A549 (cell line): ENCODE measurements at regions not wholly inside any gene's neighbourhood (a gene's known extent, or its start where the extent isn't known, plus 50 kb on each side); places are given as distances from the start of the nearest gene placed in this dataset.

Experiments
- ATAC-seq, 2 experiments: fragments of 200-7000 bp in 1 of 2; fragments of >200 bp in 1 of 2; cut with Nextera tagmentation in 1 of 2; cut with Tn5 transposase in 1 of 2; 3 replicates each; pipeline versions ENCODE4 v1.8.0 to v1.9.1; 2018 to 2020; ENCODE audit warnings: mild to moderate bottlenecking in 1 of 2, moderate library complexity in 1 of 2
- CTCF ChIA-PET: fragments of 300-600 bp; sonication (Branson Sonifier 250); formaldehyde crosslinking; extraction: SDS; loops from one replicate; lab custom pipeline; 2021; ENCODE audit warnings: antibody characterized with exemption, inconsistent platforms; lab: Yijun Ruan, JAX
- POLR2A ChIA-PET: fragments of 350-600 bp; formaldehyde crosslinking; extraction: SDS; loops from one replicate; lab custom pipeline; 2021; ENCODE audit warnings: antibody characterized with exemption, inconsistent platforms; lab: Yijun Ruan, JAX
- DNase-seq, 2 experiments: peaks; one replicate each; pipeline versions ENCODE4 v3.0.0 to v3.0.0-alpha.2; 2011 to 2016; ENCODE audit warnings: low read depth in 1 of 2, low spot score in 1 of 2
- FAIRE-seq: peaks from 2 replicates; lab custom pipeline; 2011; peaks lifted over from hg19 to GRCh38; lab: Jason Lieb, UNC
- H3K27ac ChIP-seq, 2 experiments: fragments of >200 bp; sonication (Bioruptor Twin); formaldehyde crosslinking; 3 replicates each; pipeline ENCODE4 v1.5.1; 2016 to 2017
- H3K4me1 ChIP-seq: fragments of >200 bp; sonication (Bioruptor Twin); formaldehyde crosslinking; 3 replicates; pipeline ENCODE4 v1.6.1; 2016
- H3K4me2 ChIP-seq: fragments of >200 bp; sonication (Bioruptor Twin); formaldehyde crosslinking; 3 replicates; pipeline ENCODE4 v1.6.1; 2016
- H3K4me3 ChIP-seq: fragments of >200 bp; sonication (Bioruptor Twin); formaldehyde crosslinking; 3 replicates; pipeline ENCODE4 v1.5.1; 2016
- H3K9me3 ChIP-seq: fragments of >200 bp; sonication (Bioruptor Twin); formaldehyde crosslinking; 3 replicates; pipeline ENCODE4 v1.6.1; 2016
- ESRRA ChIP-seq: fragments of 150-350 bp; IDR thresholded peaks from 2 replicates; pipeline ENCODE4 v1.6.1; 2014; ENCODE audit warnings: mild to moderate bottlenecking, low read length, borderline replicate concordance
- FOSB ChIP-seq: fragments of 250-450 bp; sonication (Bioruptor Pico); IDR thresholded peaks from 2 replicates; pipeline ENCODE4 v1.5.0; 2020; ENCODE audit warnings: mild to moderate bottlenecking, moderate library complexity
- FOSL2 ChIP-seq, 2 experiments: fragments of 450-650 bp in 1 of 2; fragments of >200 bp in 1 of 2; sonication (Bioruptor Twin) in 1 of 2; formaldehyde crosslinking; IDR thresholded peaks; 2 replicates each; pipeline versions ENCODE4 v1.5.0 to v1.6.1; 2016 to 2020; ENCODE audit warnings: mild to moderate bottlenecking in 1 of 2, moderate library complexity in 1 of 2
- FOXS1 ChIP-seq: fragments of 250-450 bp; sonication (Bioruptor Pico); IDR thresholded peaks from 2 replicates; pipeline ENCODE4 v1.5.0; 2020; ENCODE audit warnings: mild to moderate bottlenecking, moderate library complexity
- GATA3 ChIP-seq: IDR thresholded peaks from 2 replicates; pipeline ENCODE4 v1.6.1; 2012; ENCODE audit warnings: borderline replicate concordance
- HES2 ChIP-seq: fragments of >200 bp; sonication (Bioruptor Twin); formaldehyde crosslinking; IDR thresholded peaks from 2 replicates; pipeline ENCODE4 v1.6.1; 2016
- HOXA7 ChIP-seq: fragments of 250-450 bp; sonication (Bioruptor Pico); IDR thresholded peaks from 2 replicates; pipeline ENCODE4 v1.5.0; 2020; ENCODE audit warnings: mild to moderate bottlenecking, moderate library complexity
- JUN ChIP-seq, 2 experiments: fragments of >200 bp; sonication (Bioruptor Twin); formaldehyde crosslinking; IDR thresholded peaks; 2 replicates in 1 of 2; 3 replicates in 1 of 2; pipeline ENCODE4 v1.6.1; 2016 to 2017
- KDM5A ChIP-seq: fragments of 200-600 bp; sonication (generic); IDR thresholded peaks from 2 replicates; pipeline ENCODE4 v1.6.1; 2016; ENCODE audit warnings: antibody characterized with exemption, mild to moderate bottlenecking
- NR3C1 ChIP-seq: fragments of >200 bp; sonication (Bioruptor Twin); formaldehyde crosslinking; IDR thresholded peaks from 3 replicates; pipeline ENCODE4 v1.6.1; 2017
- PBX3 ChIP-seq: IDR thresholded peaks from 2 replicates; pipeline ENCODE4 v1.6.1; 2012
- PHF8 ChIP-seq: fragments of 200-600 bp; sonication (generic); IDR thresholded peaks from 2 replicates; pipeline ENCODE4 v1.6.1; 2016; ENCODE audit warnings: low read depth, mild to moderate bottlenecking, antibody characterized with exemption, moderate library complexity, borderline replicate concordance
- POLR2AphosphoS2 ChIP-seq: conservative IDR thresholded peaks from 2 replicates; pipeline ENCODE4 v1.6.1; 2012; ENCODE audit warnings: low read length, improper control_type of control experiment, inconsistent platforms
- RAD21 ChIP-seq, 2 experiments: fragments of >200 bp in 1 of 2; sonication (Bioruptor Twin) in 1 of 2; formaldehyde crosslinking in 1 of 2; IDR thresholded peaks in 1 of 2; conservative IDR thresholded peaks in 1 of 2; 2 replicates in 1 of 2; 3 replicates in 1 of 2; pipeline ENCODE4 v1.6.1; 2012 to 2018; ENCODE audit warnings: inconsistent platforms in 1 of 2
- RCOR1 ChIP-seq: fragments of 150-350 bp; IDR thresholded peaks from 2 replicates; pipeline ENCODE4 v1.6.1; 2014; ENCODE audit warnings: antibody characterized with exemption, low read length, low read depth
- TFCP2L1 ChIP-seq: fragments of 250-450 bp; sonication (Bioruptor Pico); IDR thresholded peaks from 2 replicates; pipeline ENCODE4 v1.5.0; 2021; ENCODE audit warnings: mild to moderate bottlenecking
- USF2 ChIP-seq: fragments of 450-650 bp; IDR thresholded peaks from 2 replicates; pipeline ENCODE4 v1.6.1; 2014; ENCODE audit warnings: antibody characterized with exemption
- ZFP36 ChIP-seq: fragments of 450-650 bp; IDR thresholded peaks from 2 replicates; pipeline ENCODE4 v1.6.1; 2014; ENCODE audit warnings: borderline replicate concordance; ENCODE audit not compliant: partially characterized antibody
- WGBS: methylation state at CpG from one replicate; pipeline ENCODE4 v1.1.6; 2017; ENCODE audit errors: missing lambda C conversion rate; 5-methylcytosine and 5-hydroxymethylcytosine counted together
- TF ChIP-seq, protein P1 (sequence below): fragments of >200 bp; sonication (Bioruptor Twin); formaldehyde crosslinking; IDR thresholded peaks from 3 replicates; pipeline ENCODE4 v1.5.1; 2016
- TF ChIP-seq, protein P2 (sequence below): fragments of 150-350 bp; IDR thresholded peaks from 2 replicates; pipeline ENCODE4 v1.6.1; 2014; ENCODE audit warnings: low read depth, mild to moderate bottlenecking, low read length

- no peak overlapping the region for H3K4me3 ChIP-seq
- ChIA-PET CTCF (no interaction called here), POLR2A (no interaction called here)
- 32% methylated on average over 5 of the region's 5 CpGs for WGBS
- FAIRE-seq = no peak
- no peak overlapping the region for H3K4me2 ChIP-seq
- H3K9me3 ChIP-seq = no peaks in the 10 kb centered on the region
- ATAC-seq = no peak
- no peak for DNase-seq
- H3K27ac ChIP-seq = no peak overlapping the region
- TF ChIP-seq, protein P1, sequence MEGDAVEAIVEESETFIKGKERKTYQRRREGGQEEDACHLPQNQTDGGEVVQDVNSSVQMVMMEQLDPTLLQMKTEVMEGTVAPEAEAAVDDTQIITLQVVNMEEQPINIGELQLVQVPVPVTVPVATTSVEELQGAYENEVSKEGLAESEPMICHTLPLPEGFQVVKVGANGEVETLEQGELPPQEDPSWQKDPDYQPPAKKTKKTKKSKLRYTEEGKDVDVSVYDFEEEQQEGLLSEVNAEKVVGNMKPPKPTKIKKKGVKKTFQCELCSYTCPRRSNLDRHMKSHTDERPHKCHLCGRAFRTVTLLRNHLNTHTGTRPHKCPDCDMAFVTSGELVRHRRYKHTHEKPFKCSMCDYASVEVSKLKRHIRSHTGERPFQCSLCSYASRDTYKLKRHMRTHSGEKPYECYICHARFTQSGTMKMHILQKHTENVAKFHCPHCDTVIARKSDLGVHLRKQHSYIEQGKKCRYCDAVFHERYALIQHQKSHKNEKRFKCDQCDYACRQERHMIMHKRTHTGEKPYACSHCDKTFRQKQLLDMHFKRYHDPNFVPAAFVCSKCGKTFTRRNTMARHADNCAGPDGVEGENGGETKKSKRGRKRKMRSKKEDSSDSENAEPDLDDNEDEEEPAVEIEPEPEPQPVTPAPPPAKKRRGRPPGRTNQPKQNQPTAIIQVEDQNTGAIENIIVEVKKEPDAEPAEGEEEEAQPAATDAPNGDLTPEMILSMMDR = no peak
- TF ChIP-seq PHF8 = no peak
- no peaks in the 10 kb centered on the region for H3K4me1 ChIP-seq
Measured at GRCh38 chr9:106751681-106752080, 111.3 kb upstream of the ZNF462 start.

GRCh38 chr9:106752581-106752980, 110.4 kb upstream of the ZNF462 start:
- Histone ChIP-seq H3K4me1 (no peaks in the 10 kb centered on the region), H3K4me3 (no peak overlapping the region), H3K4me2 (no peak overlapping the region), H3K9me3 (no peaks in the 10 kb centered on the region), H3K27ac (no peak overlapping the region)
- CTCF ChIA-PET = interaction anchor here (1.5 kb wide), 1 partner anchor 29 kb away, joined by 3 read pairs; no protein-coding TSS in a partner anchor
- FAIRE-seq = no peak
- TF ChIP-seq NR3C1 = no peak
- TF ChIP-seq USF2 = no peak
- TF ChIP-seq, protein P2, sequence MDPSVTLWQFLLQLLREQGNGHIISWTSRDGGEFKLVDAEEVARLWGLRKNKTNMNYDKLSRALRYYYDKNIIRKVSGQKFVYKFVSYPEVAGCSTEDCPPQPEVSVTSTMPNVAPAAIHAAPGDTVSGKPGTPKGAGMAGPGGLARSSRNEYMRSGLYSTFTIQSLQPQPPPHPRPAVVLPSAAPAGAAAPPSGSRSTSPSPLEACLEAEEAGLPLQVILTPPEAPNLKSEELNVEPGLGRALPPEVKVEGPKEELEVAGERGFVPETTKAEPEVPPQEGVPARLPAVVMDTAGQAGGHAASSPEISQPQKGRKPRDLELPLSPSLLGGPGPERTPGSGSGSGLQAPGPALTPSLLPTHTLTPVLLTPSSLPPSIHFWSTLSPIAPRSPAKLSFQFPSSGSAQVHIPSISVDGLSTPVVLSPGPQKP = no peak
- no peak for TF ChIP-seq FOSL2 (IDR thresholded peaks at IDR 0.05)
- TF ChIP-seq FOSL2 (CRISPR knock-in tag; IDR thresholded peaks at IDR 0.05) = no peak
- TF ChIP-seq HES2 = no peak
- TF ChIP-seq TFCP2L1 = no peak
- TF ChIP-seq HOXA7 = no peak
- no peak for TF ChIP-seq POLR2AphosphoS2
- TF ChIP-seq RAD21 (conservative IDR thresholded peaks at IDR 0.05 in 1 of 2, IDR thresholded peaks at IDR 0.05 in 1 of 2) = no peak
- no peak for TF ChIP-seq FOXS1 (CRISPR knock-in tag)
- no peak for TF ChIP-seq PBX3
- no peak for TF ChIP-seq RCOR1
- TF ChIP-seq JUN (IDR thresholded peaks at IDR 0.05) = no peak
- TF ChIP-seq FOSB (CRISPR knock-in tag) = no peak
- TF ChIP-seq GATA3 = no peak
- no peak for TF ChIP-seq KDM5A
- 16% methylated on average over 3 of the region's 3 CpGs for WGBS
- ATAC-seq = no peak
- POLR2A ChIA-PET = no interaction called here
- DNase-seq = no peak

- no peak overlapping the region for H3K4me3 ChIP-seq
- no peak overlapping the region for H3K27ac ChIP-seq
- DNase-seq = no peak
- ChIA-PET CTCF (interaction anchor here (1.5 kb wide), 1 partner anchor 29 kb away, joined by 3 read pairs; no protein-coding TSS in a partner anchor), POLR2A (no interaction called here)
- ATAC-seq = no peak
- no peak overlapping the region for H3K4me2 ChIP-seq
- H3K9me3 ChIP-seq = no peaks in the 10 kb centered on the region
- TF ChIP-seq ZFP36 = no peak
- TF ChIP-seq RCOR1 = no peak
- no peak for TF ChIP-seq ESRRA
- TF ChIP-seq USF2 = no peak
- no peak for FAIRE-seq
- WGBS = 29% methylated on average over 3 of the region's 4 CpGs
- H3K4me1 ChIP-seq = no peaks in the 10 kb centered on the region
Measured at GRCh38 chr9:106753155-106753671, 109.8 kb upstream of the ZNF462 start.
